Ascending aorta (tissue), 2 donors: ENCODE measurements at regions not wholly inside any gene's neighbourhood (a gene's known extent, or its start where the extent isn't known, plus 50 kb on each side); places are given as distances from the start of the nearest gene placed in this dataset.

Experiments used
- DNase-seq, 2 donors: peaks; one replicate each; pipeline ENCODE4 v3.0.0-alpha.2; 2019; ENCODE audit warnings: low spot score in 2 of 2
- H3K27ac ChIP-seq, 2 donors: fragments of 200-600 bp; sonication (generic); one replicate each; pipeline ENCODE4 v1.5.1; 2016 to 2017; ENCODE audit warnings: mild to moderate bottlenecking in 1 of 2
- H3K27me3 ChIP-seq: fragments of 200-600 bp; sonication (generic); one replicate; pipeline ENCODE4 v1.5.1; 2017
- H3K36me3 ChIP-seq, 2 donors: fragments of 200-600 bp; sonication (generic); one replicate each; pipeline ENCODE4 v1.5.1; 2016
- H3K4me1 ChIP-seq, 2 donors: fragments of 200-600 bp; sonication (generic); one replicate each; pipeline ENCODE4 v1.5.1; 2016 to 2017; ENCODE audit warnings: mild to moderate bottlenecking in 1 of 2
- H3K4me3 ChIP-seq, 2 donors: fragments of 200-600 bp; sonication (generic); one replicate each; pipeline ENCODE4 v1.5.1; 2016 to 2017; ENCODE audit warnings: mild to moderate bottlenecking in 1 of 2
- H3K9me3 ChIP-seq, 2 donors: fragments of 200-600 bp; sonication (generic); one replicate each; pipeline ENCODE4 v1.5.1; 2016
- CTCF ChIP-seq, 3 experiments: fragments of 200-600 bp in 2 of 3; fragments of 450-650 bp in 1 of 3; sonication (generic) in 2 of 3; IDR thresholded peaks; one replicate each; pipeline ENCODE4 v1.5.1; 2016 to 2019; ENCODE audit warnings: antibody characterized with exemption in 3 of 3, mild to moderate bottlenecking in 1 of 3, moderate library complexity in 1 of 3
- intact Hi-C: fragments of 100-400 bp; cut with DNase I; formaldehyde crosslinking; loops from one replicate; pipeline ENCODE4 v1.15.1; 2023

GRCh38 chr18:39019989-39020388, 1454.4 kb upstream of the CELF4 start:
- H3K4me1 ChIP-seq = no peaks in the 10 kb centered on the region
- H3K27me3 ChIP-seq = no peaks in the 10 kb centered on the region
- no peak for DNase-seq
- no peak overlapping the region for H3K27ac ChIP-seq
- H3K4me3 ChIP-seq = no peak overlapping the region
- no peaks in the 10 kb centered on the region for H3K9me3 ChIP-seq
- H3K36me3 ChIP-seq = no peaks in the 10 kb centered on the region
- intact Hi-C loops = no loop called here
- TF ChIP-seq CTCF (IDR thresholded peaks at IDR 0.05) = no peak

- Histone ChIP-seq H3K4me1 (no peaks in the 10 kb centered on the region), H3K27ac (no peak overlapping the region), H3K9me3 (no peaks in the 10 kb centered on the region), H3K36me3 (no peaks in the 10 kb centered on the region), H3K27me3 (no peaks in the 10 kb centered on the region), H3K4me3 (no peak overlapping the region)
- no peak for DNase-seq
- TF ChIP-seq CTCF (IDR thresholded peaks at IDR 0.05) = no peak
- intact Hi-C loops = no loop called here
Measured at GRCh38 chr18:39007031-39007902, 1441.7 kb upstream of the CELF4 start.

GRCh38 chr18:38996056-38996455, 1430.5 kb upstream of the CELF4 start:
- intact Hi-C loops = no loop called here
- H3K4me1 ChIP-seq = no peaks in the 10 kb centered on the region
- no peaks in the 10 kb centered on the region for H3K9me3 ChIP-seq
- no peaks in the 10 kb centered on the region for H3K27me3 ChIP-seq
- no peak for DNase-seq
- no peaks in the 10 kb centered on the region for H3K36me3 ChIP-seq
- no peak overlapping the region for H3K4me3 ChIP-seq
- no peak for TF ChIP-seq CTCF (IDR thresholded peaks at IDR 0.05)
- H3K27ac ChIP-seq = no peak overlapping the region

GRCh38 chr18:38993342-38993741, 1427.7 kb upstream of the CELF4 start:
- Histone ChIP-seq H3K4me1 (no peaks in the 10 kb centered on the region), H3K9me3 (no peaks in the 10 kb centered on the region), H3K27me3 (no peaks in the 10 kb centered on the region), H3K27ac (no peak overlapping the region), H3K4me3 (no peak overlapping the region), H3K36me3 (no peaks in the 10 kb centered on the region)
- intact Hi-C loops = no loop called here
- DNase-seq = no peak
- TF ChIP-seq CTCF (IDR thresholded peaks at IDR 0.05) = no peak

- Histone ChIP-seq H3K4me1 (no peaks in the 10 kb centered on the region), H3K9me3 (no peaks in the 10 kb centered on the region), H3K36me3 (no peaks in the 10 kb centered on the region), H3K27me3 (no peaks in the 10 kb centered on the region), H3K4me3 (no peak overlapping the region), H3K27ac (no peak overlapping the region)
- intact Hi-C loops = no loop called here
- no peak for TF ChIP-seq CTCF (IDR thresholded peaks at IDR 0.05)
- DNase-seq = no peak
Measured at GRCh38 chr18:38984968-38985367, 1419.4 kb upstream of the CELF4 start.
